HG02610 (cell line): ENCODE measurements at regions not wholly inside any gene's neighbourhood (a gene's known extent, or its start where the extent isn't known, plus 50 kb on each side); places are given as distances from the start of the nearest gene placed in this dataset.
A peak's percentile ranks its signal among the peaks of the same experiment; 100 is the strongest.
"Not testable (repeated sequence)": the region's sequence is repeated elsewhere in the genome, so short reads cannot be mapped to it uniquely, and the experiment has no call there.

ENCODE experiments used
- ATAC-seq: cut with Tn5 transposase; IDR thresholded peaks from one replicate; pipeline ENCODE4 v1.9.1; 2021; ENCODE audit warnings: mild to moderate bottlenecking, moderate library complexity; ENCODE audit not compliant: unreplicated experiment

DNA sequence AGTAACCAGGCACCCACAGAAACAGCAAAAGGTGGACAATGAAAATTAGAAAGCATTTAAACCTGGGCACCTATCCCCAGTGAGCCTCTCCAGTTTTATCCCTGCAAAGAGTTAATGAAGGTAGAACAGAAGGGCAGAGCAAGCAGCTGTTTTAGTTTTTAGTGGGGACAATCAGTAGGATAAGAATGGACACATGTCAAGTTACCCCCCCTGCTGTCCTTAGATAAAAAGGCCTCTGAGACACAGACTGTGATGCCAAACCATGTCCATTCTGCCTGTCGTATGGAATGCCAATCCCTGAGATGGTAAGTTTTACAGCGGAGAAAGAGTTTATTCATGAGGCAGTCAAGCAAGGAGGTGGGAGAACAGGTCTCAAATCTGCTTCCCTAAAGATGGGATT, 162.6 kb upstream of the AGR3 start:
- no peak for ATAC-seq

DNA sequence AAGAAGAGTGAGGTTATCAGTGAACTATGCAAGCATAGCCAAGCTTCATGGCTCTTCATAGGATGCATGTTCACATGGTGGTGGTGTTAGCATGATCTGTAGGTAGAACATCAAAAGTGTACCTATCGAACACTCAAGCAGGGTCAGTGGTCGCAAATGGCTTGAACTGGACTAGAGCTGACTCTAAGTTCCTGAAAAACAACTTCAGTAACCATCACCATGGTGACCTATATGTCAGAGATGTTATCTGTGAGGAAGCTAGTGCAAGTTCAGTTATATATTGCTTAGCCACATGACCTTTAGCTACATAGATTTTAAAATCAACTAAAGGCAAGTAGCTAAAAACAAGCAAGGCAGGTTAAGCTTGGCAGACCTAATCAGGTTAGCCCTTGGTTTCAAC, 163.1 kb upstream of the AGR3 start:
- ATAC-seq: no peak

DNA sequence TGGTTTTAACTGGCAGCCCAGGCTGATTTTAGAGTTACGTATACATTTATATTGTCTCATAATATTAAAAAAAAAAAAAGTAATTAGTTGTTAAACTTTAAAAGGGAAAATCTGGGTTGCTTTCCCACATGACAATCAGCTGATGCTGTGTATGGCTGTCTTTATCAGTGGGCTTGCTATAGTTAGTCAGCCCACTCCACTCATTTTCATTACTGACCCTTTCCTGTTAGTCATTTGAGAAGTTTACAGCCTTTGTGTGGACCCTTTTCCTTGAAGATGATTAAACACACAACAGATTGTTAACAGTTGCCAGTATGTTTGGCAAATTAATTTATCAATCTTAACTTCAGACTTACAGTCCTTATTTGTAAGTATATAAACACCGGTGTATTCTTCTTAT, 164.5 kb upstream of the AGR3 start:
- no peak for ATAC-seq

DNA sequence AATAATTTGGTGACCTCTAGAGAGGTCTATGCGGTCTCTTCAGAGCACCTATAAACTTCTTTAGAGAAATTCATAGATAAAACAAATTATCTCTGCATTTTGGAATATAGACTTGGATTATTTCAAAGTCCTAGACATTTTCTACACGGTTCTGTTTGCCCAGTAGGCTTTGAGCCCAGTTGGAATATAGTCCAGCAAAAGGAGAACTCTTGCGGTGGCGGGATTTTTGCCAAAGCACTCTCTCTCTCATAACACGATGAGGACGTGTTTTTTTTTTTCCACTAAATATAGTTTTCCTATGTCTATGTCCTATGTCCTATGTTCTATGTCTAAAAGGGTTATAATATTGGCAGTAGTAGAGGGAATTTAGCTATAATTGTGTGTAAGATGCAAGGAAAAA, 164.9 kb upstream of the AGR3 start:
- ATAC-seq: no peak

DNA sequence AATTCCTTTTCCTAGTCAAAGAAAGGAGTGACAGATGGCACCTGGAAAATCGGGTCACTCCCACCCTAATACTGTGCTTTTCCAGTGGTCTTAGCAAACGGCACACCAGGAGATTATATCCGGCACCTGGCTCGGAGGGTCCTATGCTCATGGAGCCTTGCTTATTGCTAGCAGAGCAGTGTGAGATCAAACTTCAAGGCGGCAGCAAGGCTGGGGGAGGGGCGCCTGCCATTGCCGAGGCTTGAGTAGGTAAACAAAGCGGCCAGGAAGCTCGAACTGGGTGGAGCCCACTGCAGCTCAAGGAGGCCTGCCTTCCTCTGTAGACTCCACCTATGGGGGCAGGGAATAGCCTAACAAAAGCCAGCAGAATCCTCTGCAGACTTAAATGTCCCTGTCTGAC, 171.4 kb upstream of the AGR3 start:
- not testable (repeated sequence) for ATAC-seq

DNA sequence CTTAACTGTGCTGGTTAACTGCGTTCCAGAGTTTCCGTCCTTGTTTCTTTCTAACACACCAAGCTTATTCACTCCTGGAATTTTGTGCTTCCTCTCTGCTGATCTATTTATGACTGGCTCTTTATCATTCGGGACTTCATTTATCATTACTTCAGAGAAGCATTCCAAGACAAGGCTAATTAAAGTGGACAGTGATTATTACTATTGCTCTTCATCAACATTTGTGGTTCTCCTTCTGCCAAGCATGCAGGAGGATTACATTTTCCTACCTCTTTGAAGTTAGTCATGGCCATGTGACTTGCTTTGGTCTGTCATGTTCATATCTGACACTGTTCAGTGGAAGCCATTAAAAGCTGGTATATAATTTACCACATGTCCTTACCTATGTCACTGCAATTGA, 172.4 kb upstream of the AGR3 start:
- no peak for ATAC-seq

DNA sequence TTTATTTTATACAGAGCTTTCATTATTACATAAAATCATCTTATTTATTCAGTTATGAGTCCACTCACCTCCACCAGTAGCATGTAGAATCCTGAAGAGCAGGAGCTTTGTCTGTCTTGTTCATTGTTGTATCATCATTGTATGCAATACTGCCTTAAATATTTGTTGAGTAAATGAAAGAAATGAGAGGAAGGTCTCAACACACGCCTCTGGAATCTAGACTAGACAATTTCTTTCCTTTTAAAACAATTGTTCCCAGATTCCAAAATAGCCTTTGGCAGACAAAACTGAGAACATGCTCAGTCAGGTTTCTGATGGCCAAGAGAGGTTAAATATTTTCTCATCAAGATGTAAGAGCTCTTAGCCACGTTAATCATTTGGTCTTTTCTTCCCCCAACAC, 173.1 kb upstream of the AGR3 start:
- ATAC-seq: no peak

DNA sequence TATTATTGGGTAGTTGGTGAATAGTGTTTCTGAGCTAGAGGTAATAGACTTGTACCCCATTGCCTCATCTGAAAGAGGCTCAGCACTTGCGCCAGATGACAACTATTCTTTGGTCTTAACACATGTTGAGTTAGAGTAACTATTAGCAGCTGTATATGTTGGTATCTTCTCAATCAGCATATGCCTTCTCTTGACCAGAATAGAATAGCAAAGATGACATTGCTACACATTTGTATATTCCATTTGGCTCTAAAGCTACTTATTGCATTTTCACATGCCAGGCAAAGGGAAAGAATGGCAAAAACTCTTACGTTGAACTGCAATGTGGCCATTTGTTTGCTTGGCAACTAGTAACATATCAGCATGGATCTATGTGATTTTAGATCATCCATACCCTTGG, 173.8 kb upstream of the AGR3 start:
- no peak for ATAC-seq

DNA sequence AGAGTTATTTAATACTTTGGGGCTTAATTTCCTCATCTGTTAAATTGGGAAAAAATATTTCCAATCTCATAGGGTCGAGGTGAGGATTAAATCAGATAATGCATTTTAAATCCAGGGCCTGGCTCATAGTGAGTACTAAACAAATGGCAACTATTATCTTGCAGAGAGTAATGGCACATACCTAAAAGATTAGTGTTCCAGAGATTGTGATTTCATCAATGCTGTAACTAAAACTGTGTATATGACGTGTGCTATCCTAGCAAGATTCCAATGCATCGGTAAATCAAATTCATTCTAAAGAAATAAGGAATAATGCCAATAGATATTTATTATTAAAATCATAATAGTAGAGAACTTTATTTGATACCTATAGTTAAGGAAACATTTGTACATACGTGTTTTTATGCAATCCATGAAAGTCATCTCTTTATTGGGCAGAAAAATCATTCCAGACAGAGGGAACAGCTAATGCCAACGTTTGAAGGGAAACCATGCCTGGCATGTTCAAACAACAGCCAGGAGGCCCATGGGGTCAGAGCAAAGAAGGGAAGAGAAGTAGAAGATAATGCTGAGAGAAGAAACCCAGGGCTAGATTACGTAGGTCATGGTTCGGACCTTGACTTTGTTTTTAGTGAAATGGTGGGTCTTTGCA, 174.8 kb upstream of the AGR3 start:
- ATAC-seq: no peak

DNA sequence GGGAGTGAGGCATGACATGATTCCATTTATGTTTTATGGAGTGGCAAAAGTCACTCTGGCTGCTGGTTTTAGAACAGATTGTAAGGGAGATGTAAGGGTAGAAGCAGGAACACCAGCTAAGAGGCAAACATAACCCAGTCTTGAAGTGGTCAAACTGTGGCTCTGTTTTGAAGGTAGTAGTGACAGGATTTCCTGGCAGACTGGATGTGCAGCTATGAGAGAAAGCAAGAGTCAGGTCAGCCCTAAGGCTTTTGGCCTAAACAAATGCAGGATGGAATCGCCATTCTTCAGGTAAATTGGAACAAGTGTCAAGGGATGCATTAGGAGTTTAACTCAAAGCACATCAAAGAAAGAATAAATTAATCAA, 175.3 kb upstream of the AGR3 start:
- ATAC-seq: no peak

DNA sequence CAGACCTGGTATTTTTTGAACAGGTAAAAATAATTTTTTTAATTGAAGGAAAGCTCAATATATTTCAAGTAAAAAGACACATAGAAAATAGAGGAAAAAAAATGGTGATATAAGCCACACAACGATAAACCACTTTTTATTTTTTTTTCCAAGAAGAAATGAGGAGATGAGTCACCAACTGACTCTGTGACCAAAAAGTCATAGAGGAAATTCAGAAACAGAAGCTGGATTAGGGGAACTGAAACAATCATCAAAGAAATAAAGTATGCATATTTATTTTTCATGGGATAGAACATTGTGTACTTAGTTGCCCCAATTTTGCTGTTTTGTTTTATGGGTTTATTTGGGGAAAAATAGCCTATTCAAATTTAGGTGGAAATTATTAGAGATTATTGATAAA, 176.8 kb upstream of the AGR3 start:
- peak; percentile 61 for ATAC-seq

DNA sequence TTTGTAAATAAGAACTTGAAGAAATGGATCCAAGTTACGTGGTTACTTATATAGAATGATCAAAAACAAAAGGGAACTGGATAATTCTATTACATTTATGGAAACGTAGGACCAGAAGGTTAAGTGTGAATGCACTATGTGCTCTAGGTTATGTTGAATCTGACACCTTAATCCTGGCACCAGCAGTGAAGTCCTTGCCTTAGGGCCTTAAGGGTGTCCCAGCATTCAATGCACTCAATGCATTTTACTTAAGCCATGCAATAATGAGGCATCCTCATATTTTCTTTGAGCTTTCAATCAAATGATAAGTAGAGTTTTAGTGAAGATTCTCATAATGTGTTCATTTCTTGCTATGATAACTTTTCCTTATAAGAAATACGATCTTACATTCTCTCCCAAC, 178.3 kb upstream of the AGR3 start:
- ATAC-seq: no peak

DNA sequence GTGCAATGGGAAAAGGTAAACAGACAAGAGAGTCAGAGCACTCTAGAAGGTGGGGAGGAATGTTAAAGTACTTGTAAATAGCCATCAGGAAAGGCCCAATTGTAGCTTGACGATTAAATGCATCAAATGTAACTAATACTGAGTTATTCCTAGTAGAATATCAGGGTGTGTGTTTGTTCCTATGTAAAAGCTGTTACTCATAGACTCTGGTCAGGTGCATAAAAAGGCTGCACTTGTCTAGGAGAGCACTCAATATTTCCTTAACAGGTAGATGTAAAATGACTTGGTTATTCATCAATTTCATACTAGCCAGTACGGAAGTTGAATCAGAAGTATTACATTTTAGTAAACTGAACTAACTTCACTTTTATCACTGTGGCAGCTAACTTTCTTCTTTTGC, 179.7 kb upstream of the AGR3 start:
- ATAC-seq: no peak

DNA sequence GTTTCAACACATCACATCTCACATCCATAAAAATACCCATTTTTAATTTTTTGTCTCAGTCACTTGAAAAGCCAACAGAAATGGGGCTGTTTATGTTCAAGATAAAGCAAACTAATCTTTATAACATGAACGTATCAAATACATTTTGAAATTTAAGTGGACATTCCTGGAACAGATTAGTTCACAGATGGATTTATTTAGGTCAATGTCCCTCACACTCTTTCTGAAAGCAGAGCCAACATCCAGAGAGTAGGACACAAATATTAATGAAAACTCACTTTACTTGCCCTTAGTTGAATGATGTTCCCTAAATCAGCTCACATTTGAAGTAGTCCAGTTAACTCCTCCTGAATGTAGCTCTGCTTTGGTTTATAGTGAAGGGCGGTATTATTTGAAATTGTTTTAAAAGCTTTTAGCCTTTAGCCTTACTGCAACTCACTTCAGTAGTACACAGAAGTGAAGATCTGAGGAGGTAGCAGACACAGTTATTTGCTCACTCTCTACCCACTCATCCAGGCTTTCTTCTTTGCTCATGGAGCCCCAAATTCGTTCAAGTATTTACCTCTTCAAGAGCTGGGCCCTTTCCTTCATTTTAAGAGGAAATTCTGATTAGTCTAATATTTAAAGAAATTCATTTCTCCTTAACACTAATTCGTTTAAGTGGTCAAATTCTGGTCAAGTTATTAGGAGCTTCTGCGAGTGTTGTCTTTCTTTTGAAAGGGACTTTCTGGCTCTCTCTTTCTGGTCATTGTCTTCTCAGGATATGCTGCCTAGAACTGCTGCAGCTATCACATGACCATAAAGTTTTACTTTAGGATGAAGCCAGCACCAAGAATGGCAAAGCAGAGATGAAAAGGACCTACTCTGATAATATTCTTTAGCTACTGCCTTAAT, 180.6 kb upstream of the AGR3 start:
- ATAC-seq: no peak

DNA sequence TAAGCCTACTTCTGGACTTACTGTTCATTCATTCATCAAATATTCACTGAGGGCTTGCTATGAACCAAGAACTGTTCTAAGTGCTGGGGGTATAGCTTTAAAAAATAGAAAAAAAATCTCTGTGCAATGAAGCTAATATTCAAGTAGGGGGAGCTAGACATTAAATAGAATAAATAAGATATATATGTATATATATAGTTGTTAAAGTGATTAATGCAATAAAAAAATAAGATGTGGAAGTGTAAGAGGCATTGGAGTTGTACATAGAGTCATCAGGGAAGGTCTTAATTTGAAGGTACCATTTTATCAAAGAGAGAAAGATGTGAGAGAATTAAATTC, 181.2 kb upstream of the AGR3 start:
- no peak for ATAC-seq

DNA sequence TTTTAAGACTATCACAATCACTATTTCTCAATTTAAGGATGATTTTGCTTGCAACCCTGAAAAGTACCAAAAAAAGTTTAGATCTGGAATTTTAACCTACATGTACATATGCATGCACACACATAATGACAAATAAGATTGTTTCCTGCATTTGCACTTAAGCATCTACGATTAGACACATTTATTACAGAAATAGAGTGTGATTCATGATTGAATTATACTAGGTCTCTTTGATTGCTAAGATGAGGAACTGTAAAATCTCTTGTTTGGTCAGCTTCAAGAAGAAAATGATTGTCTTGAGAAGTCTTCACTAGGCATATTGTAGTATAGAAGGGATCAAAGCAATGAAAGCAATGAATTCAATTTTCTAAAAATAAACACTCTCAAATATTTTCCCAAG, 185.9 kb upstream of the AGR3 start:
- no peak for ATAC-seq

DNA sequence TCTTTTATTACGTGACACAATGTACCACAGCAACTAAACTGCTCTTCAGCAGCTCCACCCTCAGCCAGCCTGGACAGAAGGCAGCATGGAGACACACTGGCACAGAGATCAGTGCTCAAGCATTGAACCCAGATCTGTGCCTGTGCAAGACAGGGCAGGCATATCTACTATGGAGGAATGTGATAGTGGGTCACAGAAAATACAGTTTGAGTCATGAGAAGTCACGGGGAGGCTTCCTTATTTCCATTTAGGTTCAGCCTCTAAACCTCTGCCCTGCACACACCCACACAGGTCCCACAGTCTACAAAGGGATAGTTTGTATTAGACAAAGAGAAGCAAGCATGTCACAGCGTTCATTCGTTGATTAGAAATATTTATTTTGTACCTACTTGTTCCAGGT, 187.4 kb upstream of the AGR3 start:
- ATAC-seq: no peak

DNA sequence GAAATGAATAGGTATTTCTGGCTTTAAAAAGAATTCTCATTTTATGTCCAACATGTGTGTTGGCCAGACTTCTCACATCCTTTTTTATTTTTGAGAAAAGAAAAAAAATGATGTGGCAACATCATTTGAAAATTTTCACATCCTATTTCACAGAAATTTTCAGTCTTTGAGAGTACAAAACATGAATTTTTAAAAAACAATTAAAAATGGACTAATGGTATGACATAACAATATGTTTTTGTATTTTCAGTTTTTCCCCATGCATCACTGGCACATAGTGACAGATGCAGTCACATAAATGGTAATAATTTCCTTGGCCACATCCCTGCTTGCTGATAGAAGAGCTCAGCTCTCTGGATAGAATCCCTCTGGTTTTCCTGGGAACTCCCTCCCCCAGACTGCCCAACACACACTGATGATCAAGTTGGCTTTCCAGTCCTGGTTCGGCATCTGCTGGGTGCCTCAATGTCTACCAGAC, 188.5 kb upstream of the AGR3 start:
- ATAC-seq: no peak

DNA sequence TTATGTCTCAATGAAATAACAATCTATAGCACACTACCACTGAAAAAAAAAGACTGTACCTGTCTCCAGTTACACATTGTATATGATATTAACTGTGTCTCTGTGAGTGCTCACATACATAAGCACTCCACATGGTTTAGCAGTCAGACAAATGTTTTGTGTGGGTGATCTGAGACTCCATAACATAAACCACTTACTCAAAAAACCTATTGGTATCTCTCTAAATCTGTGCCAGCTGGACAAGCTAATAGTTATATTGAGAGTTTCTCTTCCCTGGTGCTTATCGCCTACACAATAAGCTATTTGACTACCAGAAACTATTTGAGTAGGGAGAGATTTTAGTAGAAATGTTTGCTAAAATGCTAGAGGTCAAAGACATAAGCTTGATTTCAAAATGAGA, 190.1 kb upstream of the AGR3 start:
- ATAC-seq: peak; percentile 86

DNA sequence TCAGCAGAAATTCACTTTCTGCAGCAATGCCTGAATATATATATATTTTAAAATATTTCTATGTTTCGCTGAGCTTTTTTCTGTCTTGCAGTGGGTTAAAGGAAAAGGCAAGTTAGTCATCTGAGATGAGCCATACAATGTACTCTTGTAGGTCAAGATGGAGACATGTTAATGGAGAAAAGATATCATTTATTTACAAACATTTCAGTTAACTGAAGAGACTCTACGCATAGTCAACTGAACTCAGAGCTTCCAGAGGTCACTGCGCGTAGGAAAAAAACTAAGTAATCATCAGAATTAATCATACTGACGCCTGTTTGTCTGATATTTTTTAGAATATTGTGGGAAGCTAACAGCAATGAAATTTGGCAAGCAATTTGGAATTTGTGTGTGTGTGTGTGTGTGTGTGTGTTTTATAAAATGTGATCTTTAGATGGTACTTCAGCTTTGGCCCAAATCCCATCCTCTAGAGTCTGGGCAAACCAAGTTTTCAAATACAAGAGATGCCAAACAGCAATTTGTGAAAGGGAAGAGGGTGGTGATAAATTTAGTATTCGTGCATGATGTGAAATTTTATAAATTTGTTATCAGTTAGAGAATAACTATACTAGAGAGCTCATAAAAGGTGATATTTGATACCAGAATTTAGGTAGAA, 193.9 kb upstream of the AGR3 start:
- no peak for ATAC-seq

DNA sequence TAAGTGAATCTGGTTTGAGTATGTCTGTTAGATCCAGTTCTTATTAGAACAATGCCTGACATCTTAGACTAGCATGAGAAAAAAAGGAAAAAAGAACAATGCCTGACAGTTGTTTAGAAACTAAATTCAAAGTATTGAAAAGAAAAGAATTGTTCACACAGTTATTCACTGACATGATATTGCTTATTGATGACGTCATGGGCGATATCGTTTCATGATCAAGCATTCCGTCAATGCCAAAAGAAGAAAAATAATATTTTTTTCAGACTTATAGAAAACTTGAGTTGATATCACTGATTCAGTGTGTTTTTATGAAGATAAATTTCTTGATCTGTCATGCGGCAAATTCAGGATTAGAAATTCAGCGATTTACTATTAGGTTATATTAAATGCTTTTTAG, 196.5 kb upstream of the AGR3 start:
- no peak for ATAC-seq
